IMR-90 (cell line): ENCODE measurements at regions not wholly inside any gene's neighbourhood (a gene's known extent, or its start where the extent isn't known, plus 50 kb on each side); places are given as distances from the start of the nearest gene placed in this dataset.

Experiments used
- ATAC-seq: fragments of 200-7000 bp; cut with Tn5 transposase; 2 replicates; pipeline ENCODE4 v1.9.1; 2020; ENCODE audit warnings: low read depth, mild to moderate bottlenecking, moderate library complexity
- BruUV-seq: library from RNA; stranded (reverse); fragments of 400-500 nt; replicated peaks from 2 replicates; lab custom pipeline; 2021; lab: Mats Ljungman, UMichigan
- CTCF ChIA-PET: fragments of 300-600 bp; formaldehyde crosslinking; extraction: SDS; loops from one replicate; lab custom pipeline; 2021; ENCODE audit warnings: antibody characterized with exemption; lab: Yijun Ruan, JAX
- POLR2A ChIA-PET: fragments of 300-600 bp; sonication (Branson Sonifier 250); formaldehyde crosslinking; loops from one replicate; lab custom pipeline; 2022; ENCODE audit warnings: antibody characterized with exemption; ENCODE audit not compliant: unreplicated experiment; lab: Charles Lee
- DNase-seq: peaks from one replicate; pipeline ENCODE4 v3.0.0; 2013
- H2AFZ ChIP-seq: replicated peaks from 2 replicates; pipeline ENCODE3; 2013; ENCODE audit warnings: low read length, mild to moderate bottlenecking; ENCODE audit not compliant: poor library complexity
- H2AK5ac ChIP-seq: 2 replicates; pipeline ENCODE4 v1.6.1; 2013; ENCODE audit warnings: low read depth, low read length, inconsistent platforms
- H2AK9ac ChIP-seq: replicated peaks from 2 replicates; pipeline ENCODE3; 2013; ENCODE audit warnings: mild to moderate bottlenecking, low read depth, low read length, moderate library complexity; ENCODE audit not compliant: poor library complexity
- H2BK120ac ChIP-seq: 2 replicates; pipeline ENCODE4 v1.6.1; 2013; ENCODE audit warnings: low read depth, low read length, inconsistent platforms
- H2BK15ac ChIP-seq: 3 replicates; pipeline ENCODE4 v1.6.1; 2013; ENCODE audit warnings: low read depth, low read length, inconsistent platforms
- H2BK20ac ChIP-seq: 2 replicates; pipeline ENCODE4 v1.6.1; 2013; ENCODE audit warnings: low read depth, mild to moderate bottlenecking, inconsistent platforms, low read length, moderate library complexity
- H2BK5ac ChIP-seq: 2 replicates; pipeline ENCODE4 v1.6.1; 2013; ENCODE audit warnings: mild to moderate bottlenecking, low read depth, low read length, inconsistent platforms; ENCODE audit not compliant: poor library complexity, severe bottlenecking
- H3K14ac ChIP-seq: replicated peaks from 2 replicates; pipeline ENCODE4 v1.6.1; 2013; ENCODE audit warnings: low read depth, low read length, inconsistent platforms
- H3K18ac ChIP-seq: 2 replicates; pipeline ENCODE4 v1.6.1; 2013; ENCODE audit warnings: low read depth, low read length, control low read depth
- H3K23ac ChIP-seq: 2 replicates; pipeline ENCODE4 v1.6.1; 2013; ENCODE audit warnings: low read depth, low read length, inconsistent platforms
- H3K27ac ChIP-seq: 2 replicates; pipeline ENCODE4 v1.5.1; 2013; ENCODE audit warnings: mild to moderate bottlenecking, control low read depth, low read length; ENCODE audit not compliant: insufficient read depth
- H3K27me3 ChIP-seq: 2 replicates; pipeline ENCODE4 v1.6.1; 2013; ENCODE audit warnings: low read length; ENCODE audit not compliant: control insufficient read depth, insufficient read depth
- H3K36me3 ChIP-seq: 2 replicates; pipeline ENCODE4 v1.6.1; 2013; ENCODE audit warnings: low read length, mixed read lengths; ENCODE audit not compliant: control insufficient read depth, insufficient read depth
- H3K4ac ChIP-seq: 2 replicates; pipeline ENCODE4 v1.6.1; 2013; ENCODE audit warnings: low read depth, low read length, inconsistent platforms
- H3K4me1 ChIP-seq: 2 replicates; pipeline ENCODE4 v1.6.1; 2013; ENCODE audit warnings: low read length, mixed read lengths; ENCODE audit not compliant: control insufficient read depth, insufficient read depth
- H3K4me2 ChIP-seq: 2 replicates; pipeline ENCODE4 v1.6.1; 2013; ENCODE audit warnings: low read depth, mild to moderate bottlenecking, control low read depth, low read length, moderate library complexity
- H3K4me3 ChIP-seq: 2 replicates; pipeline ENCODE4 v1.5.1; 2013; ENCODE audit warnings: low read depth, mild to moderate bottlenecking, control low read depth, low read length, moderate library complexity; ENCODE audit not compliant: insufficient read depth
- H3K56ac ChIP-seq: 2 replicates; pipeline ENCODE4 v1.6.1; 2013; ENCODE audit warnings: low read length, inconsistent platforms; ENCODE audit not compliant: insufficient read depth; ENCODE audit errors: extremely low read depth
- H3K79me1 ChIP-seq, 2 experiments: 2 replicates each; pipeline ENCODE4 v1.6.1; 2013; ENCODE audit warnings: low read length in 2 of 2, inconsistent platforms in 1 of 2, low read depth in 1 of 2
- H3K9ac ChIP-seq: 2 replicates; pipeline ENCODE4 v1.6.1; 2013; ENCODE audit warnings: low read depth, low read length, control low read depth
- H3K9me1 ChIP-seq: 2 replicates; pipeline ENCODE4 v1.6.1; 2013; ENCODE audit warnings: low read length, inconsistent platforms; ENCODE audit not compliant: insufficient read depth
- H3K9me3 ChIP-seq: 2 replicates; pipeline ENCODE4 v1.6.1; 2013; ENCODE audit warnings: low read length; ENCODE audit not compliant: control insufficient read depth, insufficient read depth
- H4K20me1 ChIP-seq: 2 replicates; pipeline ENCODE4 v1.6.1; 2013; ENCODE audit warnings: low read length, inconsistent platforms; ENCODE audit not compliant: insufficient read depth
- H4K5ac ChIP-seq: 2 replicates; pipeline ENCODE4 v1.6.1; 2013; ENCODE audit warnings: mild to moderate bottlenecking, low read depth, low read length, control low read depth
- H4K8ac ChIP-seq, 2 experiments: 2 replicates each; pipeline ENCODE4 v1.6.1; 2013; ENCODE audit warnings: low read depth in 2 of 2, low read length in 2 of 2, control low read depth in 1 of 2, inconsistent platforms in 1 of 2
- H4K91ac ChIP-seq: 2 replicates; pipeline ENCODE4 v1.6.1; 2013; ENCODE audit warnings: low read depth, low read length, inconsistent platforms; ENCODE audit not compliant: insufficient read depth
- BHLHE40 ChIP-seq: fragments of 150-350 bp; IDR thresholded peaks from 2 replicates; pipeline ENCODE4 v1.6.1; 2016; ENCODE audit warnings: mild to moderate bottlenecking, low read depth, low read length
- FOS ChIP-seq: fragments of 150-350 bp; IDR thresholded peaks from 2 replicates; pipeline ENCODE4 v1.6.1; 2016; ENCODE audit warnings: low read depth, low read length
- MXI1 ChIP-seq: IDR thresholded peaks from 2 replicates; pipeline ENCODE4 v1.6.1; 2012; ENCODE audit warnings: low read depth, mild to moderate bottlenecking, low read length, moderate library complexity, borderline replicate concordance
- NFE2L2 ChIP-seq: fragments of 150-350 bp; IDR thresholded peaks from 2 replicates; pipeline ENCODE4 v1.6.1; 2016; ENCODE audit warnings: low read depth, mild to moderate bottlenecking, low read length
- RAD21 ChIP-seq: IDR thresholded peaks from 2 replicates; pipeline ENCODE4 v1.6.1; 2012; ENCODE audit warnings: low read length, improper control_type of control experiment
- RFX5 ChIP-seq: IDR thresholded peaks from 2 replicates; pipeline ENCODE4 v1.8.0; 2012; ENCODE audit warnings: low read depth, mild to moderate bottlenecking, low read length, moderate library complexity
- WGBS, 2 experiments: methylation state at CpG; one replicate each; pipeline versions ENCODE4 v1.1.5 to v1.1.7; 2013; ENCODE audit warnings: missing lambda C conversion rate in 2 of 2; ENCODE audit not compliant: insufficient read length in 1 of 2; ENCODE audit errors: extremely low coverage in 2 of 2; 5-methylcytosine and 5-hydroxymethylcytosine counted together
- dilution Hi-C: fragments of 300-500 bp; cut with HindIII; formaldehyde crosslinking; loops from one replicate; pipeline ENCODE4 v1.14.3; 2018; ENCODE audit warnings: low sequenced_read_pairs; ENCODE audit not compliant: unreplicated experiment
- in situ Hi-C: fragments of 300-500 bp; cut with MboI; formaldehyde crosslinking; loops from 3 replicates; pipeline ENCODE4 v1.14.3; 2019; ENCODE audit warnings: low sequenced_read_pairs, inconsistent platforms, mixed read lengths
- intact Hi-C: fragments of 100-400 bp; cut with micrococcal nuclease; formaldehyde crosslinking; loops from 2 replicates; pipeline ENCODE4 v1.10.0; 2022
- TF ChIP-seq, protein P1 (sequence below): fragments of 150-350 bp; IDR thresholded peaks from 2 replicates; pipeline ENCODE4 v1.6.1; 2016; ENCODE audit warnings: low read depth, mild to moderate bottlenecking, low read length, moderate library complexity, borderline replicate concordance
- TF ChIP-seq, protein P2 (sequence below): fragments of 150-350 bp; IDR thresholded peaks from 2 replicates; pipeline ENCODE4 v1.6.1; 2017; ENCODE audit warnings: mild to moderate bottlenecking, antibody characterized with exemption, low read length, low read depth

DNA sequence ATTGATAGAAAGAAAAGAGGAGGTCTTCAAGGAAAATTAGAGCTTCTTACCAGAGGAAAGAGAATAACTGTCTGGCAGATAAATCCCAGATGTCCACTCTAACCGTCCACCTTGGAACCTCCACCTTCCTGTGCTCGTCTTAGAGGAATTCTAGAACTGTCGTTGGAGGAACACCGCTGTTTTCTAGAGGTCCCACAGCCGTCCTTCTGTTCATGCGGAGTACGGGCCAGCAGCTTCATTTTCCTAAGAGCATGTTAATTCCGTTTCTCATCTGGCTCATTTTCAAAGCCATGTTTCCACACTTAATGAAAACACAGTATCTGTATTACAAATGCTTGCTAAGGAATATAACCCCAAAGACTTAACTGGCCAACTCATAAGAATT is 107.9 kb upstream of the ESRRB start:
- peak overlapping the region; percentile 40; the same call in 1 of the 2 replicates for H3K9ac ChIP-seq
- no peak for TF ChIP-seq RAD21
- no peak for TF ChIP-seq FOS
- no peak for TF ChIP-seq NFE2L2
- TF ChIP-seq, protein P1, sequence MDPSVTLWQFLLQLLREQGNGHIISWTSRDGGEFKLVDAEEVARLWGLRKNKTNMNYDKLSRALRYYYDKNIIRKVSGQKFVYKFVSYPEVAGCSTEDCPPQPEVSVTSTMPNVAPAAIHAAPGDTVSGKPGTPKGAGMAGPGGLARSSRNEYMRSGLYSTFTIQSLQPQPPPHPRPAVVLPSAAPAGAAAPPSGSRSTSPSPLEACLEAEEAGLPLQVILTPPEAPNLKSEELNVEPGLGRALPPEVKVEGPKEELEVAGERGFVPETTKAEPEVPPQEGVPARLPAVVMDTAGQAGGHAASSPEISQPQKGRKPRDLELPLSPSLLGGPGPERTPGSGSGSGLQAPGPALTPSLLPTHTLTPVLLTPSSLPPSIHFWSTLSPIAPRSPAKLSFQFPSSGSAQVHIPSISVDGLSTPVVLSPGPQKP = no peak
- no peak for TF ChIP-seq RFX5
- TF ChIP-seq, protein P2, sequence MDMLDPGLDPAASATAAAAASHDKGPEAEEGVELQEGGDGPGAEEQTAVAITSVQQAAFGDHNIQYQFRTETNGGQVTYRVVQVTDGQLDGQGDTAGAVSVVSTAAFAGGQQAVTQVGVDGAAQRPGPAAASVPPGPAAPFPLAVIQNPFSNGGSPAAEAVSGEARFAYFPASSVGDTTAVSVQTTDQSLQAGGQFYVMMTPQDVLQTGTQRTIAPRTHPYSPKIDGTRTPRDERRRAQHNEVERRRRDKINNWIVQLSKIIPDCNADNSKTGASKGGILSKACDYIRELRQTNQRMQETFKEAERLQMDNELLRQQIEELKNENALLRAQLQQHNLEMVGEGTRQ = no peak
- TF ChIP-seq MXI1 = no peak
- TF ChIP-seq BHLHE40 = no peak
- dilution Hi-C loops (no loop called here), in situ Hi-C loops (no loop called here), intact Hi-C loops (no loop called here)
- H3K27me3 ChIP-seq = no peaks in the 10 kb centered on the region; the same call in 1 of the 2 replicates
- peak overlapping the region; percentile 39 for H3K4me3 ChIP-seq
- no peak overlapping the region for H2BK20ac ChIP-seq
- H3K79me1 ChIP-seq = no peaks in the 10 kb centered on the region
- H2AK9ac ChIP-seq = no peak overlapping the region
- H3K4me1 ChIP-seq = no peaks in the 10 kb centered on the region
- H3K27ac ChIP-seq = no peak overlapping the region
- DNase-seq (no peak), ATAC-seq (peak; percentile 56)
- H3K9me1 ChIP-seq = no peaks in the 10 kb centered on the region
- H2BK5ac ChIP-seq = no peak overlapping the region
- CTCF ChIA-PET = interaction anchor here (0.5 to 0.6 kb wide), 3 partner anchors 8 to 187 kb away, joined by 3 to 4 read pairs (median 3); no protein-coding TSS in a partner anchor
- H3K56ac ChIP-seq = no peak overlapping the region
- H4K20me1 ChIP-seq = no peaks in the 10 kb centered on the region
- no peak overlapping the region for H3K23ac ChIP-seq
- H2AFZ ChIP-seq = peak overlapping the region; percentile 83
- H4K5ac ChIP-seq = no peak overlapping the region
- POLR2A ChIA-PET = no interaction called here
- no CpG with 5 or more reads among the region's 8 CpGs for WGBS, 2 experiments
- no peaks in the 10 kb centered on the region for H3K36me3 ChIP-seq
- H2BK120ac ChIP-seq = no peak overlapping the region
- no peak overlapping the region for H3K4ac ChIP-seq
- H2BK15ac ChIP-seq = no peak overlapping the region
- no peak overlapping the region for H3K14ac ChIP-seq
- no peak overlapping the region for H4K91ac ChIP-seq
- H3K4me2 ChIP-seq = peak overlapping the region; percentile 73
- no peak overlapping the region for H2AK5ac ChIP-seq
- no peak overlapping the region for H4K8ac ChIP-seq
- H3K9me3 ChIP-seq = no peaks in the 10 kb centered on the region
- no TSS peak for BruUV-seq
- no peak overlapping the region for H3K18ac ChIP-seq
